PC-9 (cell line): ENCODE measurements at regions not wholly inside any gene's neighbourhood (a gene's known extent, or its start where the extent isn't known, plus 50 kb on each side); places are given as distances from the start of the nearest gene placed in this dataset.

ENCODE experiments used
- BruUV-seq: library from RNA; stranded (reverse); fragments of 400-500 nt; replicated peaks from 2 replicates; lab custom pipeline; 2021; lab: Mats Ljungman, UMichigan
- CTCF ChIA-PET: fragments of 300-600 bp; sonication (Branson Sonifier 250); formaldehyde crosslinking; loops from one replicate; lab custom pipeline; 2022; ENCODE audit warnings: antibody characterized with exemption; lab: Charles Lee
- POLR2A ChIA-PET: fragments of 300-600 bp; sonication (Branson Sonifier 250); formaldehyde crosslinking; loops from one replicate; lab custom pipeline; 2022; ENCODE audit warnings: antibody characterized with exemption; ENCODE audit not compliant: unreplicated experiment; lab: Charles Lee
- DNase-seq, 2 experiments: peaks; one replicate each; pipeline versions ENCODE4 v3.0.0 to v3.0.0-alpha.2; 2015 to 2022; ENCODE audit warnings: mixed read lengths in 1 of 2
- H2AFZ ChIP-seq: fragments of 200-600 bp; sonication (generic); 2 replicates; pipeline ENCODE4 v1.8.1; 2017; ENCODE audit warnings: antibody characterized with exemption
- H3F3A ChIP-seq: fragments of 200-600 bp; sonication (generic); 2 replicates; pipeline ENCODE4 v1.8.1; 2017; ENCODE audit warnings: antibody characterized with exemption, mild to moderate bottlenecking, low read depth; ENCODE audit not compliant: insufficient read depth
- H3K27ac ChIP-seq: fragments of 200-600 bp; sonication (generic); 2 replicates; pipeline ENCODE4 v1.6.1; 2016; ENCODE audit warnings: mixed run types
- H3K27me3 ChIP-seq: fragments of 200-600 bp; sonication (generic); 2 replicates; pipeline ENCODE4 v1.6.1; 2016; ENCODE audit warnings: low read depth, mixed run types; ENCODE audit not compliant: insufficient read depth
- H3K36me3 ChIP-seq: fragments of 200-600 bp; sonication (generic); 2 replicates; pipeline ENCODE4 v1.6.1; 2016; ENCODE audit warnings: low read depth, mixed run types
- H3K4me1 ChIP-seq: fragments of 200-600 bp; sonication (generic); replicated peaks from 2 replicates; pipeline ENCODE4 v1.6.1; 2016; ENCODE audit warnings: mixed run types; ENCODE audit not compliant: insufficient read depth
- H3K4me2 ChIP-seq: fragments of 200-600 bp; sonication (generic); 2 replicates; pipeline ENCODE4 v1.6.1; 2017; ENCODE audit warnings: mixed run types
- H3K4me3 ChIP-seq: fragments of 200-600 bp; sonication (generic); 2 replicates; pipeline ENCODE4 v1.6.1; 2016; ENCODE audit warnings: mixed run types
- H3K79me2 ChIP-seq: fragments of 200-600 bp; sonication (generic); 2 replicates; pipeline ENCODE4 v1.6.1; 2017; ENCODE audit warnings: low read depth, mixed run types
- H3K9me2 ChIP-seq: fragments of 200-600 bp; sonication (generic); 2 replicates; pipeline ENCODE4 v1.8.1; 2017; ENCODE audit warnings: mild to moderate bottlenecking; ENCODE audit not compliant: insufficient read depth
- H3K9me3 ChIP-seq: fragments of 200-600 bp; sonication (generic); 2 replicates; pipeline ENCODE4 v1.8.1; 2016; ENCODE audit warnings: low read depth; ENCODE audit not compliant: insufficient read depth
- H4K20me1 ChIP-seq: fragments of 200-600 bp; sonication (generic); 2 replicates; pipeline ENCODE4 v1.8.1; 2017; ENCODE audit not compliant: insufficient read depth
- EZH2 ChIP-seq: fragments of 200-600 bp; sonication (generic); IDR thresholded peaks from 2 replicates; pipeline ENCODE4 v1.8.0; 2017; ENCODE audit warnings: antibody characterized with exemption, low read depth
- intact Hi-C: fragments of 100-400 bp; cut with micrococcal nuclease; formaldehyde crosslinking; loops from one replicate; pipeline ENCODE4 v1.10.0; 2022; ENCODE audit not compliant: unreplicated experiment
- TF ChIP-seq, protein P1 (sequence below): fragments of 200-600 bp; sonication (generic); conservative IDR thresholded peaks from 2 replicates; pipeline ENCODE4 v1.6.1; 2017; ENCODE audit warnings: mixed run types, antibody characterized with exemption, mild to moderate bottlenecking, moderate library complexity

DNA sequence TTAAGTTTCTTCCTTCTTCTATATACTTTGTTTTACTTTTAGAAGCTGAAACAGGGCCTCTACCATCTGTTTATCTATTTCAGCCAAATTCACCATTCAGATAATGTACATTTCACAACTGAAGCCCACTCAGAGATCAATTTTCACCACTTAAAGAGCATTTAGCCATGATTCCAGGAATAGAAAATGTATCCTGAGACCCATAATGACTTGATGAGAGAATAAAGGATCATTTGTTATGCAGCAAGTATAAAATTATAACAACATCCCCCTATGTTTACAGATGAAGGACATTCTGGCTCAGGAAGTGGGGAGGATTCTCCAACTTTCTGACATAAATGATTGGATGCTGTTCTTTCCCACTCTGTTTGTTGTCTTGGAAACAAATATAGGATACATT is 962.1 kb upstream of the EEF2KMT start:
- Histone ChIP-seq H3K79me2 (no peaks in the 10 kb centered on the region), H3K27me3 (peaks cover 10% of the 10 kb centered on the region; the same call in 1 of the 2 replicates), H3F3A (no peaks in the 10 kb centered on the region), H4K20me1 (no peaks in the 10 kb centered on the region), H3K4me2 (no peak overlapping the region), H2AFZ (no peak overlapping the region), H3K9me3 (no peaks in the 10 kb centered on the region), H3K4me3 (no peak overlapping the region), H3K9me2 (no peaks in the 10 kb centered on the region), H3K36me3 (no peaks in the 10 kb centered on the region), H3K4me1 (no peaks in the 10 kb centered on the region), H3K27ac (no peak overlapping the region)
- no peak for DNase-seq
- BruUV-seq, result no TSS peak
- ChIA-PET CTCF (no interaction called here), POLR2A (no interaction called here)
- intact Hi-C loops, result no loop called here
- TF ChIP-seq, protein P1, sequence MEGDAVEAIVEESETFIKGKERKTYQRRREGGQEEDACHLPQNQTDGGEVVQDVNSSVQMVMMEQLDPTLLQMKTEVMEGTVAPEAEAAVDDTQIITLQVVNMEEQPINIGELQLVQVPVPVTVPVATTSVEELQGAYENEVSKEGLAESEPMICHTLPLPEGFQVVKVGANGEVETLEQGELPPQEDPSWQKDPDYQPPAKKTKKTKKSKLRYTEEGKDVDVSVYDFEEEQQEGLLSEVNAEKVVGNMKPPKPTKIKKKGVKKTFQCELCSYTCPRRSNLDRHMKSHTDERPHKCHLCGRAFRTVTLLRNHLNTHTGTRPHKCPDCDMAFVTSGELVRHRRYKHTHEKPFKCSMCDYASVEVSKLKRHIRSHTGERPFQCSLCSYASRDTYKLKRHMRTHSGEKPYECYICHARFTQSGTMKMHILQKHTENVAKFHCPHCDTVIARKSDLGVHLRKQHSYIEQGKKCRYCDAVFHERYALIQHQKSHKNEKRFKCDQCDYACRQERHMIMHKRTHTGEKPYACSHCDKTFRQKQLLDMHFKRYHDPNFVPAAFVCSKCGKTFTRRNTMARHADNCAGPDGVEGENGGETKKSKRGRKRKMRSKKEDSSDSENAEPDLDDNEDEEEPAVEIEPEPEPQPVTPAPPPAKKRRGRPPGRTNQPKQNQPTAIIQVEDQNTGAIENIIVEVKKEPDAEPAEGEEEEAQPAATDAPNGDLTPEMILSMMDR, result no peak
- no peak for TF ChIP-seq EZH2

GRCh38 chr16:6057821-6058220 is 960.2 kb upstream of the EEF2KMT start:
- Histone ChIP-seq H3K27me3 (peaks cover 17% of the 10 kb centered on the region), H3K4me1 (no peaks in the 10 kb centered on the region), H3K9me3 (no peaks in the 10 kb centered on the region), H3F3A (no peaks in the 10 kb centered on the region), H2AFZ (no peak overlapping the region), H3K4me2 (no peak overlapping the region), H3K79me2 (no peaks in the 10 kb centered on the region), H3K27ac (no peak overlapping the region), H3K36me3 (no peaks in the 10 kb centered on the region), H3K9me2 (no peaks in the 10 kb centered on the region), H4K20me1 (no peaks in the 10 kb centered on the region), H3K4me3 (no peak overlapping the region)
- BruUV-seq, result no TSS peak
- ChIA-PET CTCF (no interaction called here), POLR2A (no interaction called here)
- no peak for DNase-seq
- intact Hi-C loops, result no loop called here
- TF ChIP-seq EZH2, result no peak
- TF ChIP-seq, protein P1, result no peak

DNA sequence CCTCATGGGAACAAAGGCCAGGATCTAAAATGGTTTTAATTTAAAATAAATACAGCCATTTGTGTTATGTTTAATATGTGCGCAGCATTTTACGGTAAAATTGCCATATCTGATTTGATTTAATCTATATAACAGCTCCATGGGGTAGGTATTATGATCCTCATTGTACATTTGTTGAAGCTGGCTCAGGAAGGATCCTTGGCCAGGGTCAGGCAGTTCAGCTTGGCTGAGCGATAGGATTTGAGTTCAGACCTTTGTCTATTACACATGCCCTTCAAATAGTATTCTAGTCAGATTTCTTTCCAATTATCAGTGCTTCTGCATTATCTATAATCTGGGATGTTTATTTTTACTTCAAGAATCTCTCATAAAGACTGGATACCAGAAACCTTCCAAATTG is 950.4 kb upstream of the EEF2KMT start:
- TF ChIP-seq, protein P1, result no peak
- TF ChIP-seq EZH2, result no peak
- POLR2A ChIA-PET, result no interaction called here
- H3K4me3 ChIP-seq, result no peak overlapping the region

More for the DNA sequence above, 950.4 kb upstream of the EEF2KMT start:
- DNase-seq, result no peak
- no TSS peak for BruUV-seq
- peaks cover 27% of the 10 kb centered on the region for H3K27me3 ChIP-seq
- H3K4me1 ChIP-seq, result no peaks in the 10 kb centered on the region
- H3K36me3 ChIP-seq, result no peaks in the 10 kb centered on the region
- CTCF ChIA-PET, result no interaction called here
- no peaks in the 10 kb centered on the region for H3F3A ChIP-seq
- no peak overlapping the region for H2AFZ ChIP-seq
- no peak overlapping the region for H3K27ac ChIP-seq
- H3K9me3 ChIP-seq, result no peaks in the 10 kb centered on the region
- H3K9me2 ChIP-seq, result no peaks in the 10 kb centered on the region
- H3K4me2 ChIP-seq, result no peak overlapping the region
- H4K20me1 ChIP-seq, result no peaks in the 10 kb centered on the region
- no peaks in the 10 kb centered on the region for H3K79me2 ChIP-seq
- intact Hi-C loops, result no loop called here
